HT-29 (cell line): ENCODE measurements at regions not wholly inside any gene's neighbourhood (a gene's known extent, or its start where the extent isn't known, plus 50 kb on each side); places are given as distances from the start of the nearest gene placed in this dataset.
A peak's percentile ranks its signal among the peaks of the same experiment; 100 is the strongest.
"Not testable (repeated sequence)": the region's sequence is repeated elsewhere in the genome, so short reads cannot be mapped to it uniquely, and the experiment has no call there.

Experiments
- DNase-seq: peaks from one replicate; pipeline ENCODE4 v3.0.0-alpha.2; 2015; ENCODE audit warnings: low spot score

DNA sequence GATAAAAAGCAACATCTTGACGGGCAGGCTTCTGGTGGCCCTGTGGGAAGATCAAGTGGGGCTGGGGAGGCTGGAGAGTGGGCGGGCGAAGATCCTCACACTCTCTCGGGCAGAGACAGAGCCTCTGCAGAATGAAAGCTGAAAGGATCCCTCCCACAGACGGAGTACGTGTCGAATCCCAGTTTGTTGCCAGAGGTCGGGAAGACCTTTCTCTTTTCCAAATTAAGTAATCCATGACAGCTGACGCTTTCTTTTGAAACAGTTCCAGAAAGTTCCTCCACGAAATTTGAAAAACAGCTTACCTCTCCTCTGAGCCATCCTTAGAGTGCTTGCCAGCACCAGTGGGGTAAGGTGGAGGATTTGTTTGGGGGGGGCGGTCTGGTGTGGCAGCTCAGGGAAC is 155.6 kb upstream of the SMLR1 start:
- DNase-seq = no peak

DNA sequence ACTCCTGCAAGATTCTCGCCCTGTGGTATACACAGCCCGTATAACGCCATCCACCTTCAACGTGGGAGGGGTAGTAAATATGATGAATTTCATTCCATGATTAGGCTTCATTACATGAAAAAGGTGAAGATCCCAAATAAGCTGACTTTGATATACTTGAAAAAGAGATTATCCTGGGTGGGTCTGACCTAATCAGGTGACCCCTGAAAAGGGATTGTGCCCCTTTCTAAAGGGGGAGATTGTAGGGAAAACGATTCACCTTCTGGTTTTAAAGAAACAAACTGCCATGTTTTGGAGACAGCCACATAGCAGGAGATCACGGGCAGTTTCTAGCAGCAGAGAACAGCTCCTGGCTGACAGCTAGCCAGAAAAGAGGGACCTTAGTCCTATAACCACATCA is 155.1 kb upstream of the SMLR1 start:
- no peak for DNase-seq

DNA sequence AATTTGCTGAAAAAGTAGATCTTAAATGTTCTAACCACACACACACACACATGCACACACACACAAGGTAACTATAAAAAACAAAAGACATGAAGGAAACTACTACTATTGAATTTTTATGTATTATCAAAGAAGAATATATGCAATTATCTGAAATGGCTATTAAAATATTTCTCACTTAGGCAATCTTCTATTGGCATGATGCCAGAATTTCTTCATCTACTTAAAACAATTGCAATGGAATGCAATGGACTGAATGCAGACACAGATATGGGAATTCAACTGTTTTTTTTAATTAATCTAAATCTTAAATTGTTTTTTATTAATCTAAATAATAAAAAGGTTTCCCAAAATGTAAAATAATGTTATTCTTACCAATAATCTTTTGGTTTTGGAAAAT is 152.6 kb upstream of the SMLR1 start:
- DNase-seq = no peak

DNA sequence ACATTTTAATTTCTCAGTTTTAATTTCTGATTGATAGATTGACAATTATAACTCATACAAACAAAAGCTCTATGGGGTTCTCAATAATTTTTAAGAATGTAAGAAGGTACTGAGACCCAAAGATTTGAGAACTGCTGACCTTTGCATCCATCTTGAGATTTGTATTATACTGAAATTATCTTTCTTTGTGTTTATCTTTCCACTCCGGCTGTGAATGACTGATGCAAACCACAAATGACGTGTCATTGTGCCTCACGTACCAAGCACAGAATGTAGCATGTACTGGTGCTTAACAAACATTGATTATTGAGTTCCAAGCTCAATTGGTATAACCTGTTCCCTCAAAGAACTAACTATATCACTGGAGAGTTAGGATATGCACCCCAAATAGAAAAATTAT is 152.1 kb upstream of the SMLR1 start:
- no peak for DNase-seq

DNA sequence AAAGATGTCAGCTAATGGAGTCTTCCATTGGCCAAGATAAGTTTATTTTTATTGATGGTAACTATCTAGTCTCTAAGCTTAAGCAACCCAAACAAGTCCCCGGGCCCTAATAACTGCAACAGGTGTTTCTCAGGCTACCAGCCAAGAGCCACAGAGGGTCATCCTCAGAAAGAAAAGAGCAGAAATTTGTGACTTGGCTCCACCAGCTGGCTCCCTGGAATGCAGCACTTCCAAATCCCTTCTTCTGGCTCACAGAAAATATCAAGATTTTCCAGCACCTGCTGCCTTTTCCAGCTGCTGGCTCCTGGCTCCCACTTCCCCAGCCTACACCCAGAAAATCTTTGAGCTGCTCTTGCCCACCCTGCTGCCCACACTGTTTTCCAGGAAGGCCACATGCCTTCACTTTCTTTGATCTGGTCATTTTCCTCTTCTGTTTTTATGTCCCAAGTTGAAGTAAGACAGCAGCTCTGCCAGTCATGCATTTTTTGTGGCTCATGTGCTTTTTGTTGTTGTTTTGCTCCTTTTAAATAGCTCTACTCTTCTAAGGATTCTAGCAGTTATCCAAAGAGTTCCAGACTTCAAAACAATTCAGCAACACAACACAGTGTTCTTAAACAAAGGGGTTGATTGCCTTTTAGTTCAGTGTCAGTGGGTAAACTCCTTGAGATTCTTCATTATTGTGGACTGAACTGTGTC is 151.0 kb upstream of the SMLR1 start:
- no peak for DNase-seq

DNA sequence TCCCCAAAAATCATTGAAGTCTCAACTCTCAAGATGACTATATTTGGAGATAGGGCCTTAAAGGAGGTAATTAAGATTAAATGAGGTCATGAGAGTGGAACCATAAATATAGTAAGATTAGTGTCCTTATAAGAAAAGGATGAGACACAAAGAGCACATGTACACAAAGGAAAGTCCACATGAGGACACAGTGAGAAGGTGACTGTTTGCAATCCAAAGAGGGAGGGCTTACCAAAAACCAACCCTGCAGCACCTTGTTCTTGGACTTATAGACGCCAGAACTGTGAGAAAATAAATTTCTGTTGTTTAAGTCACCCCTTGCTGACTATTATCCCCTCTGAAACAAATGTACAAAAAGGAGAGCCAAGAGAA is 150.4 kb upstream of the SMLR1 start:
- DNase-seq = no peak

DNA sequence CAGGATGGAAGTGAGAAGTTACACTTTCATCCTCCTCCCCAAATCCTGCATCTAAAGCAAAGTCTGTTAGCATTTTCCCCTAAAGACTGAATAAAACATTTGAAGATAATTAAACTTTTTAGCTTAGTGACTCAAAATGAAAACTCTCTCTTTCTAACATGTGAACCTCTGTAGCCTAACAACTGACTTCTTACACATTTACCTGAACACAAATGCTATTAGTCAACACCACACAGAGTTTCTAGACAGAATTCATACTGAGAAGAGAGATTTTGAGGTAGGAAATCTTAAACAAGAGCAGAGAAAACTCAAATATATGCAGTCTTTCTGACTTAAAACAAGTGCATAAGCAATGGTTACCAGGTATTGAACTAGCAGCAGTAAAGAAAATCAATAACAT is 149.9 kb upstream of the SMLR1 start:
- no peak for DNase-seq

DNA sequence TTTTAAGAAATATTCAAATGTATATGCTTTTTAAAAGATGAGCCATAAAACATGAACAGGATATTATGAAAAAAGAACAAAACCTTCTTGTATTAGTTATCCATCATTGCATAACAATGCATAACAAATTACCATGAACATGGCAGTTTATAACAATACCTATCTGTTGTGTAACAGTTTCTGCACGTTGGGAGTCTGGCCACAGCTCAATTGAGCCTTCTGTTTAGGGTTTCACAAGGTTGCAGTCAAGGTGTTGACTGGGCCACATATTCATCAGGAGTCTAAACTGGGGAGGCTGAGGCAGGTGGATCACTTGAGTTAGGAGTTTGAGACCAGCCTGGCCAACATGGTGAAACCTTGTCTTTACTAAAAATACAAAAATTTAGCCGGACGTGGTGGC is 149.4 kb upstream of the SMLR1 start:
- no peak for DNase-seq

DNA sequence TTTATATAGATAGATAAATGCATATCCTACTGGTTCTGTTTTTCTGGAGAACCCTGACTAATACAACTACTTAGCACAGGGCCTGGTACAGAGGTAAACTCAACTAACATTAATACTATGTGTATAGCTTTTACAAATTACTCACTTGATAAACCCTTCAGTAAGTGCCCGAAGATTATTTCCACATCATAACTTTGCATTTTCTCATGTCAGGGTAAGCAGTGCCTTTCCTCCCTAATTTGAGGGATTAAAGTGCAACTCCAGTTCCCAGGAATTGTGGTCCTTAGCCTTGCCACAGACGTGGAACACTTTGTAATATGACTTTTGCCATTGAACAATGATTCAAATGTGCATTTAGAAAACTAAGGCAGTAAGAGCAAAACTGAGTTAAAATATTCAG is 147.5 kb upstream of the SMLR1 start:
- DNase-seq = no peak

DNA sequence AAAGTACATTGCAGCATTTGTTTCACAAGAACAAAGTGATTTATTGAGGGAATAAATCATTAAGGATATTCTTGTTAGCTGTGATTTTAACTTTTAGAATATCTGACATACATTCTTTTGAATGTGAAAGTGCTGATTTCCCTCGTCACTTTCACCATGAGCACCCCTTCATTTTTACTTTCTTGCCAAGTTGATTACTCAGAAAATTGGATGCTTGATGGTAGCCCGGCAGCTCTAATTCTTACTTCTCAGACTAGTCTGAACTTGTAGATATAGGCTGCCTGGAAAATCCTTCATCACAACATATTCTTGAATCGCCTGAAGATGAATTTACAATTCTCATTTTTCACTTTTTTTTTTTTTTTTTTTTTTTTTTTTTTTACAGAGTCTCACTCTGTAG is 147.1 kb upstream of the SMLR1 start:
- DNase-seq = no peak

DNA sequence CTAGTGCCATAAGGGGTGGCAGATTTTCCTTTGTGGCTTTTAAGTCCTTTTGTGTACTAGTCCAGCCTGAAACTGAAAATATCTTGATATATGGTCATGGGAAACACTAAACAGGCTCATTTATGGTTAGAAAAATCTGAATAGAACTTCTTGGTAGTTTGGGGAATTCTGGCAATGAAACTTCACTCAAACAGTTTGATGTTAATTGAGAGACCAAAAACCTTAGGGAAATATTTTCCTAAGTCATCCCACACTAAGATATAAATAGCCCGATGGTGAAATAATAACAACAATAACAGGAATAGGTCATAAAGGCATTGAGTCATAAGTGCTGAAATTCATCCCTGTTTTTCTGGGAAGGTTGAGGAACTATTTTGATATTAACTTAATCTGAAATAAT is 146.2 kb upstream of the SMLR1 start:
- DNase-seq = no peak

DNA sequence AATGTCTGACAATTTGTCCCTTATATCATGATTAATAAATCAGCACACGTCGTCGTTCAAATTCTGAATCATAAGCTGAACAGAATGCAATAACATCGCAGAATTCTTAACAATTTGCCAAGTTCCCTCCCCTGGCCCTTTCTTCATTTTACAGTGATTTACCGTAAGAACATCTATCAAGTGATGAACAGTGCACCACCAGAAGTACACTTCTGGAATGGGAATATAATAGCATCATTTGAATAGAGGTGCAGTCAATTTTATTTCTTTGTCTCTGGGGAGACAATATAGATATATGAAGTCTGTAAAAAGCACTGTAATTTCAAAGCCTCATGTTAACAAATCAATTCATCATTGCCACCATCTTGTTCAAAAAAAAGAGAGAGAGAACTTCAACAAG is 145.1 kb upstream of the SMLR1 start:
- DNase-seq = no peak

DNA sequence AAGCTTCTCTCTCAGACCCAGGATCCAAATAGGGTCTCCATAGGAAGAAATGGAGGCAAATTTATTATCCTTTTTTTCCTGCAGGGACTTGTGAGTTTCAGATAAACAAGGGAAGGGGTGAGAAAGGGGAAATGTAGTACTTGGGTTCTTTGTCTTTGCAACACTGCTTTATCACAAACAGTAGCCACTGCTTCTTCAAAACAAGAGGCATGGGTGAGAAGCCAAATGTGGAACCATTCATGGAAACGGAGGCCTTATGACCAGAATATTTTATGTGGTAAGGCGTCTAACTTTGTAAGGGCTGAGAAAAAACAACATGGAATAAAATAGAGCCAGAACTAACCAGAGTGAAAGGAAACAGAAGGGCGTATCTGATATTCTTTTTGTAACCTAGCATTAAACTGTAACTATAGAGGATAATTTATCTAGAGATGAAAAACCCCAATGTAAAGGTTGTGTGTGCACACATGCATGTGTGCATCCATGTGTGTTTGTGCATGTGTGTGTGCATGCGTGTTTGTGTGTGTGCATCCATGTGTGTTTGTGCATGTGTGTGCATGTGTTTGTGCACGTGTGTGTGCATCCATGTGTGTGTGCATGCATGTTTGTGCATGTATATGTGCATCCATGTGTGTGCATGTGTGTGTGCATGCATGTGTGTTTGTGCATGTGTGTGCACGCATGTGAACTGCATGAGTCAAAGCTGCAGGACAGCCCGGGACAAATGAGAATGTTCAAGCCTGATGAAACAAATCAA is 143.3 kb upstream of the SMLR1 start:
- DNase-seq = no peak

DNA sequence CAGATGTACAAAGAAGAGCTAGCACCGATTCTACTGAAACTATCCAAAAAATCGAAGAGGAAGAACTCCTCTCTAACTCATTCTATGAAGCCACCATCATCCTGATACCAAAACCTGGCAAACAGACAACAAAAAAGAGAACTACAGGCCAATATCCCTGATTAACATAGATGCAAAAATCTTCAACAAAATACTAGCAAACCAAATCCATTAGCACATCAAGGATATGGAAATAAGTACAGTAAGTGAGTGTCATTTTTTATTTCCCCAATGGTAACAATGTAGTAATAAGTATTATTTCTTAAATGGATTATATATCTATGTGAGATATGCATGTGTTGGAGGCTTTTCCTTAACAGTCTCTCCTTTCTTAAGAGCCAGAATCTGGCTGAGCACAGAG is 134.5 kb upstream of the SMLR1 start:
- no peak for DNase-seq

DNA sequence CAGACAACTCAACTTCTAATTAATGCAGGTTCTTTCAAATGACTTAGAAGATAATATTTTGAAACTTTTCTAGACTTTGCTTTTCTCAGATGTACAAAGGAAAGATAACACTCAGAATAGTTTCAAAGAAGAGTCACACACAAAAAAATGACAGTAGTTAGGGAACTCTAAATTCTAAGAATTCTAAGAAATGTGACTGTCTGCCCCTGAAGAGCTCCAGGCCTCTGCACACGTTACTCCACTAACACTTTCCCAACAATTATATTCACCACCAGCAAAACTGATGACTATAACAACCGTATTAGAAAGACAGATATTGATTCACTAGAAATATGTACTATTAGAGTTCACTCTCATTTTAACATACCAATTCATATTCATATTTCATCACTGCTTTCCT is 133.3 kb upstream of the SMLR1 start:
- no peak for DNase-seq

DNA sequence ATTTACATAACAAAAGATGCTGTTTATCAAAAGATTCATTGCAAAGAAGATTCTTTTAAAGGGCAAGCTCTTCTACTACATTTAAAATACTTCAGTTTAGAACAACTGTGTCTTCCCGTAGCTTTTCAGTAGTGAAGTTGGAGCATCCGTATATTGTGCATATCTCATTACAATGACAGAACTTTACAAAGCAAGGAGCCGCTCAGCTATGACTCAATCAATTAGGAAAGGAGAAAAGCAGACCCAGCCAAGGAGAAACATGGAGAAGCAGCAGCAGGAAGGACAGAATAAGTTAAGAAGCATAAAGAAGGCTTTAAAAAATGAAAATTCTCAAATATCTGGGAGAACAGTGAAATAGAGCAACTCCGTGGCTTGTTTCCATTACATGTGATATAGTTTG is 132.6 kb upstream of the SMLR1 start:
- DNase-seq = no peak

DNA sequence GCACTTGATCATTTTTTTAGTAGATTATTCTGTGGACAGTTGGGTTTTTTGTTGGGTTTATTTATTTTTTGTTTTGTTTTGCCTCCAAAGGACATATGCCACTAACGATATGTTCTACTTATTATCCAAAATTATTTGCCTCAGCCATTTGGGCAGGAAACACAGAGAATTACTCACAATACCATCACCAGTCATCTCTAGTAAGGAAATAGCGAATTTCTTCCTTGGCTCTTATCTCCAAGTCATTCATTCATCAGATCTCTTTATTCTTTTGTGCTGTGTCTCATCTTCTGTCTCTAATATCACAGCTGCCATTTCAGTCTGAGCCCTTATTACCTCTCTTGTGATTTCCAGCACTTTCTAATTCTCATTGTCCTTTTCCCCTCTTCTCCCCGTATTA is 130.4 kb upstream of the SMLR1 start:
- no peak for DNase-seq

DNA sequence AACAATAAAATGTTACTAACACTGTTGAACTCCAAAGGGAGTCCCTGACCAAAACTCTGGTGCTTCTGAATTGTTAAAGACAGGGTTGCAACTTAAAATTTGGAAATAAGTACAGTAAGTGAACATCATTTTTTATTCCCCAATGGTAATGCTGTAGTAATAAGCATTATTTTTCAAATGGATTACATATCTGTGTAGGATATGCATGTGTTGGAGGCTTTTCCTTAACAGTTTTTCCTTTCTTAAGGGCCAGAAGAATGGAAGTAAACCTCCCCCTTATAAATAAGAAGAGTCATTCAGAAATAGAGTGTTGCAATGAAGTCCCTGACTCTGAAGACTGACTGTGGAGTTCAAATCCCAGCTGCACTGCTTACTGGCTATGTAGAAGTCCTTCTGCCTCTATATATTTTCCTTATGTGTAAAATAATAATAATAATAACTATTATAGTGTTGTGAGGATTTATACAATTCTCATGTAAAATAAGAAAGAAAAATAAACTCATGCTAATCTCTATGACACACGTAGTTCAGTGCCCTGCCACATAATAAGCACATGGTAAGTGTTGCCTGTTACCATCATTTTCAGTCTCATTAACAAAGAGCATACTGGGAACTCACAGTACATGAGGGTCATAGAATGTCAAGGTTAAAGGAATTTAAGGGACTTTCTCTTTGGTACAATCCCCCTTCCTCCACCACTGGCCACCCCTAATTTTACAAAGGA is 129.8 kb upstream of the SMLR1 start:
- DNase-seq = no peak

DNA sequence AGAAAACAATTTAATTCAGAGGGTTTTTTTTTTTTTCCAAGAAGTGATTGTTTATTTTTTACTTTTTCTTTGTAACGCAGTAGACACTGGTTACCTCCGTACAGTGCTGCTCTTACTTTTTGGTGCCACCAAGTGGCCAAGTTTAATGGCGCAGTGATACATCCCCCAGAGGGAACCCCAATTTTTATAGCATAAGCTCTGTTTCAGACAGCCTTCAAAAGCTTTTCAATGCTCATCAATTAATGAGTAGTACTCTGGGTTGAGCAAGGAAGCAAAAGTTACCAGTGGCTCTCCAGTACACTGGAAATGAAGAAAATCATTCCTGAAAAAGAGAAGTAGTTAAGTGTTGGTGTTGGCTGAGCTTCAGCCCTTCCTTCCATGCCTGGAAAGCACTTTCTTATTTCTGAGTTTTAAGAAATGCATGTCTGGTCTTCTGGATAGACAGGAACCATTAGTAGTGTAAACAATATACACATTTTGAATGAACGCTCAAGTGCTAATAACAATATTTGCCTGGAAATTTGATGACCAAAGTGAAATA is 129.1 kb upstream of the SMLR1 start:
- DNase-seq = peak; percentile 52

DNA sequence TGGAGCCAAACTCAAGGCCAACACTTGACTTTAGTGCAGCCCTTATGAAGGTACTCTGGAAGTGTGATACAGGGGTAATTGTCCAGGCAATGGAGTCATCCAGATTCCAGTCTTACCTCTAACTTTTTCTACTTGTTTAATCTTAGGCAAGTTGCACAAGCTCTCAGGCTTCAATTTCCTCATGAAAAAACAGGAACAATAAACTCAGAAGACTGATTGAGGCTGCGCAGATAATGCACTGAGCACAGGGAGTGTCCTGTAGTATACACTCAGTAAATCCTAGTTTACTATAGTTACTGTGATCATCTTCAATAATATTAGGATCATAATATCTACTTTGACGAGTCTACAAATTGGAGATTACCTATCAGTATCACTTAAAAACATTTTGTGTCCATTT is 127.5 kb upstream of the SMLR1 start:
- no peak for DNase-seq

DNA sequence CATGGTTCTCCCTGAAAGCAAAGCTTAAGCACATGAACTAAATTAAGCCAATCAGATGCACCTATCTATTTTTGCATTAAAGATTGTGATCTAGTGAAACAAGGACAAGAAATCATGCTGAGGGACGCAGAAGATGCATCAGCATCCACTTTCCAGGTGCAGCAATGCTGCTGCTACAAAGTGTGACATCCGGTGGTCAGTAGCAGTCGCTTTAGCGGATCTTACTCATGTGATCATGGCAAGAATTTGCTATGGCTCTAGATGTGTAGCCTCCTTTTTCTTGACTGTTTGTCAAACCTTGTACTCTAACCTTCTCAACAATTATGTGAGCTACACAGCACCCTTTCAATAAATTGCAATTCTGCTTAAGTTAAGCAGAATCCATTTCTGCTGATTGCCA is 126.8 kb upstream of the SMLR1 start:
- no peak for DNase-seq

DNA sequence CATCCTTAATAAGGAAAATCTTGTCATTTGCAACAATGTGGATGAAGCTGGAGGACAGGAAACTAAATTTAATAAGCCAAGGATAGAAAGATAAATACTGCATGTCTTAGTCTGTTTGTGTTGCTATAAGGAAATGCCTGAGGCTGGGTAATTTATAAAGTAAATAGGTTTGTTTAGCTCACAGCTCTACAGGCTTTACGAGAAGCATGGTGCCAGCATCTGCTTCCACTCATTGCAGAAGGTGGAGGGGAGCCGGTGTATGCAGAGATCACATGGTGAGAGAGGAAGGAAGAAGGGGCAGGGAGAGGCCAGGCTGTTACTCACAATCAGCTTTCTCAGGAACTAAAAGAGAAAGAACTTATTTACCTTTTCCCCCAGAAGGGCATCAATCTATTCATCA is 118.9 kb upstream of the SMLR1 start:
- DNase-seq = no peak

DNA sequence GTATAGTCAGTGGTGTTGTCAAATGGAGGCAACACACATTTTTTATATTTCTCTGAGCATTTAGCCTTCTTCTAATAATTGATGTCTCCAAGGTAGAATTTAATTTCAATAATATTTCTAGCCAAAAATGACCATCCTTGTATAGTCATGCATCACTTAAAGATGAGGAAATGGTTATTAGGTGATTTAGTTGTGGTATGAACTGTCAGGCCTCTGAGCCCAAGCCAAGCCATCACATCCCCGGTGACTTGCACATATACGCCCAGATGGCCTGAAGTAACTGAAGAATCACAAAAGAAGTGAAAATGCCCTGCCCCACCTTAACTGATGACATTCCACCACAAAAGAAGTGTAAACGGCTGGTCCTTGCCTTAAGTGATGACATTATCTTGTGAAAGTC is 115.6 kb upstream of the SMLR1 start:
- not testable (repeated sequence) for DNase-seq
